Left renal cortex interstitium (tissue), 4 donors: ENCODE measurements at regions not wholly inside any gene's neighbourhood (a gene's known extent, or its start where the extent isn't known, plus 50 kb on each side); places are given as distances from the start of the nearest gene placed in this dataset.

Source experiments
- DNase-seq, 4 donors: peaks; one replicate each; pipeline ENCODE4 v3.0.0-alpha.2; 2013; ENCODE audit warnings: low read depth in 4 of 4, low spot score in 2 of 4, missing footprints in 1 of 4

GRCh38 chr12:111310076-111310870 lies 58.6 kb downstream of the PHETA1 start:
- no peak for DNase-seq

DNA sequence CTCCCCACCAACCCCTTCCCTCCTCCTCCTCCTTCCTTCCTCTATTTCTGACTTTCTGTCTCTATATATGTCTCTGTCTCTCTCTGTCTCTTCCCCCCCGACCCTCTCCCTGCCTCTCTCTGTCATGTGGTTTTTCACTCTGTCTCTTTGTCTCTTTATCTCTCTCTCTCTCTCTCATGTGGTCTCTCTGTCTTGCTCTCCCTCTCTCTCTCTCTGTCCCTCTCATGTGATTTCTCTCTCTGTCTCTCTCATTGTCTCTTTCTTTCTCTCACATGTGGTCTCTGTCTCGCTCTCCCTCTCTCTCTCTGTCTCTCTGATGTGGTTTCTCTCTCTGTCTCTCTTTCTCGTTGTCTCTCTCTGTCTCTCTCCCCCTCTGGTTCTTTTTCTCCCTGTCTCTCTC lies 59.3 kb downstream of the PHETA1 start:
- no peak for DNase-seq

GRCh38 chr12:111308473-111308872 lies 60.4 kb downstream of the PHETA1 start:
- no peak for DNase-seq

DNA sequence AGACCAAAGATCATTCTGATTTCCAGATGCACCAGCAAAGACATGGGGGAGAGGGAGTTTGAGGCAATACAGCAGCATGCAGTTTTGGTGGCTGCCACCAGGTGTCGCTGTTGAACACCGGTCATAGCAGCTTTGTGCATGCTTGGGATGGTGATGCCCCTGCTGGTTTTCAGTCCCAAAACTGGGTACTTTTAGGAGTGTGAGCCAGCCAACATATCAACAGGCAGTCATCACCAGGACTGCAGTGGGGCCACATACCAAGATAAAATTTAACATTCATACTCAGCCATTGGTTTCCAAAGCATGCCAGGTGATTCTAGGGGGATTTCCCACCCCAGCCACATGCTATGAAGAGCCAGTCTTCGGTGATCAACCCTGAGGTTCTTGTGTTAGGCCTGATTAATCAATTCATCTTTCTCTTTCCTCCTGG lies 64.2 kb downstream of the PHETA1 start:
- DNase-seq: no peak

DNA sequence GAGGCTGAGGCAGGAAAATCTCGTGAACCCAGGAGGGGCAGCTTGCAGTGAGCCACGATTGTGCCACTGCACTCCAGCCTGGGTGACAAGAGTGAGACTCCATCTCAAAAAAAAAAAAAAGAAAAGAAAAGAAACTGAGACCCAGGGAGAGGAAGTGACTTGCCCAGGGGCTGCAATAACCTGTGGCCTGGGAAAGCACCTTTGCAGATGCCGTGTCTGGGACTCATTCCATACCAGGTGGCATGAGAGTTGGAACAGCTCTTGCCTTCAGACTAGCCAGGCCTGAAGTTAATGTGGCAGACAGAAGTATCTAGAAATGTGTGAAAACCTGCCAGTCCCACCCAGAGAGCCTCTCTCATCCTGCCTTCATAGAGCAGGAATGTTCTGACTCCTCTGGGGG lies 65.4 kb downstream of the PHETA1 start:
- no peak for DNase-seq

DNA sequence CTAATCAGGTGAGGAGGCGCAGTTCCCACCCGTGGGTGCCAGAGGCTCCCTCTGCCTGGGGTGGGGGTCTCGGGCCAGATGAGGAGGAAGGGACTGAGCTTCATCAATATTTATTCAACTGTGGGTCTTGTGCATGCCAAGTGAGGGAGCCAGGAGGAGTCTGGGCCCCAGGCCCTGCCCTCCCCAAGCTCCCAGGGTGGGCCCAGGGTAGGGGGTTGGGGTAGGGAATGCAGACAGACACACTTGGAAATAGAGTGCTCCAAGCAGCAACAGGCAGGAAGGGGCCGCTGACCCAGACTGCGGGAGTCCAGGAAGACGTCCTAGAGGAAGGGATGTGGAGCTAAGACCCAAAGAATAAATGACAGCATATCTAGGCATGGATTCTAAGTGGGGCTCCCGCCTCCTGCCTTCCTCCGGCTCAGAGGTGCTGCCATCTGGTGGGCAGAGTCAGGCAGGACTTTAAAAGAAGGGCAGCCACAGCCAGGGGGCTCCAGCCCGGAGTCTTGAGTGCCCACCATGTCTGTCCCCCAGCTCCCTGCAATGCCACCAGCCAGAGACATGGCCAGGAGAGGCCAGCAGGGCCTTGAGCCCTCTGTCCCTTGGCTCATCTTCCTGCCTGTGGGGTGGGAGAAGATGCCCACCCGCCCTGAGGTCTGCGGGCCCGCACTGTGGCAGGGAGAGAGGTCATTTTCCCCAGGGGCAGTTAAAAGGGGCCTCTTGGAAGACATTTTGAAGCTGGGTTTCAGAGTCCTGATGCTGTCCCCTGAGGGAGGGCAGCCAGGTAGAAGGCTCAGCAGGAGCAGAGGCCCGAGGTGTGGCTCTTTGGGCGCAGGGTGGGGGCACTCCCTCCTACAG lies 70.1 kb downstream of the PHETA1 start:
- DNase-seq: peak in 3 of 4 donors; percentile 28 to 59 (median 34)

DNA sequence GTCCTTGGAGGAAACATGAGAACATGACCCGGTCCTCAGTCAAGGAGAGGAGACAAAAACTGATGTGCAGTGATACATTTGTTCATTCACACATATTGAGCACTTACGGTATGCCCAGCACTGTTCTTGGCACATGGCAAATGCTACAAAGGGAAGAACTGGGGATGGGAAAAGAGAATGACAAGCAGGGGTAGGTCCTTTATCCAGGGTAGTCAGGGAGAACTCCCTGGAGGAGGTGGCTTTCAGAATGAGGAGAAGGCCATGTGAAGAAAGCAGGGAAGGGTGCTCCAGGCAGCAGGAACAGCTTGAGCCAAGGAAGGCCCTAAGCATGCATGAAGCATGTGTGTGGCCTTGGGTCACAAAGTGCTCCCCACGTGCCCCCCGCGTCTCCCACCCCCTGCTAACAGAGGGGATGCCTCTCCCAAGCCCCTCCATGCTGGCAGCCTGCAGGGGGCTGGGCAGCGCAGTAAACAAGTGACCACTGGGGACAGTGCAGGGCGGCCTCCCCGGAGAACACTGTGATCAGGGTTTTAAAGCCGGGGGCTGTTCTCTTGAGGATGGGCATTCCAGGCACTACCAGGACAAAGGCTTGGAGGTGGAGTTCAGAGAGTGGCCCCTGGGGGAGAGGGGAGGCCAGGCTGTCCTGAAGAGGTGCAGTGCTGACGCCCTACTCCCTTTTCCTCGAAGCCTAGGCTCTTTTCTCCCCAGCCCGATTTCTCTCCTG lies 71.0 kb downstream of the PHETA1 start:
- no peak for DNase-seq

DNA sequence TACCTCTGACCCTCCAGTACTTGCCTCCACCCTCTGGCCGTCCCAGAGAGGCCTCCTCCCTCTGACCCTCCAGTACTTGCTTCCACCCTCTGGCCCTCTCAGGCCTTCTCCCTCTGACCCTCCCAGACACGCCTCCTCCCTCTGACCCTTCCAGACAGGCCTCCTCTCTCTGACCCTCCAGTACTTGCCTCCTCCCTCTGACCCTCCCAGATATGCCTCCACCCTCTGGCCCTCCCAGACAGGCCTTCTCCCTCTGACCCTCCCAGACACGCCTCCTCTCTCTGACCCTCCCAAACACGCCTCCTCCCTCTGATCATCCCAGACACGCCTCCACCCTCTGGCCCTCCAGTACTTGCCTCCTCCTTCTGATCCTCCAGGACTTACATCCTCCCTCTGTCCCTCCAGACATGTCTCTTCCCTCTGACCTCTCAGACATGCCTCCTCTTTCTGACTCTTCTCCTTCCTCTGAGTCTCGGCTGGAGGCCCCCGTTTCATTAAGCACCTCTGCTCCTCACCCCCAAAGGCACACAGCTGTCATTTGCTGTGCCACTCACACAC lies 71.9 kb downstream of the PHETA1 start:
- DNase-seq: no peak

- DNase-seq: no peak
Observed at GRCh38 chr12:111295176-111295575, 73.7 kb downstream of the PHETA1 start.

GRCh38 chr12:111293266-111294009 lies 75.5 kb downstream of the PHETA1 start:
- DNase-seq: no peak

DNA sequence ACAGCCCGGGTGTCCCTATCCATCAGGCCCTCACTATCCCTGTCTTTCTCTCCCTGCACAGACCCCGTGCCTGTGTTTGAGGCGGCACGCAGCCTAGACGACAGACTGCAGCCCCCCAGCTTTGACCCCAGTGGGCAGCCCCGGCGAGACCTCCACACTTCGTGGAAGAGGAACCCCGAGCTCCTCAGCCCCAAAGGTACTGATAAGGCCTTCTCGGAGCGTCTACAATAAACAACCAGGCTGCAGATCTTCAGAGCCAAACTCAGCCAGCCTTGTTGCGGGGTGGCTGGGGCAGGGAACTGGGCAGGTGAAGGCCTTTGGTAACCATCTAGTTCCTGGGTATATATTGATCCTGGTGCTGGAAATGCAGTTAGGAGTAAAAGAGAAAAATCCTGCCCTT lies 77.5 kb downstream of the PHETA1 start:
- no peak for DNase-seq

GRCh38 chr12:111288771-111289170 lies 80.1 kb downstream of the PHETA1 start:
- DNase-seq: no peak

DNA sequence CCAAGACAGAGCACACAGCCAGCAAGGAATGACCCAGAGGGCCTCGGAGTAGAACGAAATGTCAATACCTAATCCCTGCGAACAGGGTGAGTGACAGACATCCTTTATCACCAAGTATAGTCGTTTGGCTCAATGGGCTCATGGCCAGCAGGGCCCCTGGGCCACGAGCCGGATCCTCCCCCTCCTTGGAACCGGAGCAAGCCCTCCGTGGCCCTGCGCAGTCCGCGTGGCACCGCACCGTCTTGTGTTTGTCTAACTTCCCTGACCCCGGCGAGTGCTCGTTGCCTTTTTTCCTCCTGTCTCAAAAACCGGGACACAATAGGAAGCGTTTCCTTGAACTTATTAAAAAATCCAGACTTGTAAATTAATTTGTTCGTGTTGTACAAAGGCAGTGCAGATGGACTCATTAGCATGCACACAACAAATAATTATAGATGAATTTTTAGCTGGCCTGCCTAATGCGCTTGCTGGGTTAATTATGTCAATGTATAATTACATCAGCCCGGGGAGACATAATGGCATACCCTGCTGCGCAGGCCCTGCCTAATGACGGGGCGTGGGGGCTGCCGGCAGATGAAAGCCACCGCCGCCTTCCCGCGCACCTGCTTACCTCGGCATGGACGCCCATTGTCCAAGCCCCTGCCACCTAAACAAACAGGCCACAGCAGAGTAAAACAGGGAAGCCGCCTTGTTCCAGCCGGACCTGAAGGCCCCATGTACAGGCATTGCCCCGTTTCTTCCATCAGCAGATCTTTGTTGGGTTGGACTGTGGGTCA lies 81.6 kb downstream of the PHETA1 start:
- no peak for DNase-seq

GRCh38 chr12:111285200-111285599 lies 83.7 kb downstream of the PHETA1 start:
- no peak for DNase-seq

GRCh38 chr12:111284709-111285108 lies 84.2 kb downstream of the PHETA1 start:
- DNase-seq: no peak

GRCh38 chr12:111283966-111284365 lies 84.9 kb downstream of the PHETA1 start:
- no peak for DNase-seq

DNA sequence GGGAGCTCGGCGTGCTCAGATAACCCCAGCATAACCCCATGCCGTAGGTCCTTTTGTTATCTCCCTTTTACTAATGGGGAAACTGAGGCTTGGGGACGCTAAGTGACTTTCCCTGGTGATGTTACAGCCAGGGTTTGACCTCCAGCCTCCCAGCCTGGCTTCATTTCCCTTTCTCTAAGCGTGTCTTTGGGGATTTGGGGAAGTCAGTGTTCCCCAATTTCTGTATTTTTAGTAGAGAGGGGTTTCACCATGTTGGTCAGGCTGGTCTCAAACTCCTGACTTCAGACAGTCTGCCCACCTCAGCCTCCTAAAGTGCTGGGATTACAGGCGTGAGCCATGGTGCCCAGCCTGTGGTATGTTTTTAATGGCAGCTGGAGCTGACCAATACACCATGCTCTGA lies 85.4 kb downstream of the PHETA1 start:
- no peak for DNase-seq

GRCh38 chr12:111277570-111277969 lies 91.3 kb downstream of the PHETA1 start:
- no peak for DNase-seq

DNA sequence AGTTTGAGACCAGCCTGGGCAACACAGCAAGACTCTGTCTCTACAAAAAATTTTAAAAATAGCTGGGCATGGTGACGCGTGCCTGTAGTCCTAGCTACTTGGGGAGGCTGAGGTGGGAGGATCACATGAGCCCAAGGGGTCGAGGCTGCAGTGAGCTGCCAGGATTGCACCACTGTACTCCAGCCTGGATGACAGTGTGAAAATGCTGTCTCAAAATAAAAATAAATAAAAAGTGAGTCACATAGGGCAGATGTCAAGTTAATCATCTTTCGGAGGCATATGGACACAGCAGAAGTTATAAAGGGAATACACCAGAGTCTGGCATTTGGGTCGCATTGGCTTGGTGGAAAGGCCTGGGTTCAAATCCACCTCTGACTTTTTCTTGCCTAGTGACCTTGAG lies 92.7 kb downstream of the PHETA1 start:
- DNase-seq: no peak
